IPS-15b (cell line): ENCODE measurements at regions not wholly inside any gene's neighbourhood (a gene's known extent, or its start where the extent isn't known, plus 50 kb on each side); places are given as distances from the start of the nearest gene placed in this dataset.

Experiments used
- H3K27me3 ChIP-seq: one replicate; pipeline ENCODE4 v1.6.1; 2013; ENCODE audit warnings: low read length; ENCODE audit not compliant: control insufficient read depth, insufficient read depth
- H3K36me3 ChIP-seq: one replicate; pipeline ENCODE4 v1.6.1; 2013; ENCODE audit warnings: low read length; ENCODE audit not compliant: control insufficient read depth, insufficient read depth
- H3K4me1 ChIP-seq: one replicate; pipeline ENCODE4 v1.6.1; 2013; ENCODE audit warnings: mild to moderate bottlenecking, low read length; ENCODE audit not compliant: control insufficient read depth, insufficient read depth
- H3K4me3 ChIP-seq: one replicate; pipeline ENCODE4 v1.5.1; 2013; ENCODE audit warnings: low read depth, low read length
- H3K9ac ChIP-seq: one replicate; pipeline ENCODE4 v1.6.1; 2013; ENCODE audit warnings: low read depth, mild to moderate bottlenecking, low read length
- H3K9me3 ChIP-seq: one replicate; pipeline ENCODE4 v1.6.1; 2013; ENCODE audit warnings: mild to moderate bottlenecking, low read length; ENCODE audit not compliant: control insufficient read depth, insufficient read depth

- peaks cover 6% of the 10 kb centered on the region for H3K4me1 ChIP-seq
- no peaks in the 10 kb centered on the region for H3K9me3 ChIP-seq
- no peaks in the 10 kb centered on the region for H3K27me3 ChIP-seq
- no peak overlapping the region for H3K9ac ChIP-seq
- H3K36me3 ChIP-seq = peaks cover 3% of the 10 kb centered on the region
- no peak overlapping the region for H3K4me3 ChIP-seq
Measured at GRCh38 chr16:5333126-5333525, 235.5 kb upstream of the EEF2KMT start.

- Histone ChIP-seq H3K4me3 (no peak overlapping the region), H3K4me1 (no peaks in the 10 kb centered on the region), H3K36me3 (peaks cover 3% of the 10 kb centered on the region), H3K9me3 (no peaks in the 10 kb centered on the region), H3K27me3 (no peaks in the 10 kb centered on the region), H3K9ac (no peak overlapping the region)
Measured at GRCh38 chr16:5330058-5330457, 232.5 kb upstream of the EEF2KMT start.

GRCh38 chr16:5328546-5328945 lies 231.0 kb upstream of the EEF2KMT start:
- H3K4me3 ChIP-seq = no peak overlapping the region
- H3K4me1 ChIP-seq = no peaks in the 10 kb centered on the region
- no peaks in the 10 kb centered on the region for H3K27me3 ChIP-seq

GRCh38 chr16:5326395-5326794 lies 228.8 kb upstream of the EEF2KMT start:
- H3K36me3 ChIP-seq = peaks cover 3% of the 10 kb centered on the region
- H3K4me3 ChIP-seq = no peak overlapping the region
- H3K9me3 ChIP-seq = no peaks in the 10 kb centered on the region
- H3K27me3 ChIP-seq = no peaks in the 10 kb centered on the region
- no peak overlapping the region for H3K9ac ChIP-seq
- H3K4me1 ChIP-seq = peaks cover 6% of the 10 kb centered on the region

More at GRCh38 chr16:5328546-5328945, 231.0 kb upstream of the EEF2KMT start:
- Histone ChIP-seq H3K36me3 (peaks cover 3% of the 10 kb centered on the region), H3K9me3 (no peaks in the 10 kb centered on the region), H3K9ac (no peak overlapping the region)

- Histone ChIP-seq H3K4me1 (peaks cover 6% of the 10 kb centered on the region), H3K27me3 (no peaks in the 10 kb centered on the region), H3K9ac (no peak overlapping the region), H3K36me3 (peaks cover under 1% of the 10 kb centered on the region), H3K4me3 (no peak overlapping the region), H3K9me3 (no peaks in the 10 kb centered on the region)
Measured at GRCh38 chr16:5325932-5326331, 228.3 kb upstream of the EEF2KMT start.

GRCh38 chr16:5323284-5324141 lies 225.9 kb upstream of the EEF2KMT start:
- H3K4me3 ChIP-seq = no peak overlapping the region
- H3K27me3 ChIP-seq = no peaks in the 10 kb centered on the region
- no peaks in the 10 kb centered on the region for H3K36me3 ChIP-seq
- H3K9ac ChIP-seq = no peak overlapping the region
- H3K9me3 ChIP-seq = no peaks in the 10 kb centered on the region
- peaks cover 6% of the 10 kb centered on the region for H3K4me1 ChIP-seq

- Histone ChIP-seq H3K36me3 (no peaks in the 10 kb centered on the region), H3K27me3 (no peaks in the 10 kb centered on the region), H3K9me3 (no peaks in the 10 kb centered on the region), H3K9ac (no peak overlapping the region), H3K4me3 (no peak overlapping the region), H3K4me1 (peaks cover 6% of the 10 kb centered on the region)
Measured at GRCh38 chr16:5321930-5322329, 224.3 kb upstream of the EEF2KMT start.

- H3K9me3 ChIP-seq = no peaks in the 10 kb centered on the region
- no peak overlapping the region for H3K4me3 ChIP-seq
- no peaks in the 10 kb centered on the region for H3K27me3 ChIP-seq
- H3K9ac ChIP-seq = no peak overlapping the region
- peaks cover 6% of the 10 kb centered on the region for H3K4me1 ChIP-seq
- H3K36me3 ChIP-seq = no peaks in the 10 kb centered on the region
Measured at GRCh38 chr16:5319799-5320198, 222.2 kb upstream of the EEF2KMT start.

- H3K9me3 ChIP-seq = no peaks in the 10 kb centered on the region
- H3K4me1 ChIP-seq = no peaks in the 10 kb centered on the region
- H3K27me3 ChIP-seq = no peaks in the 10 kb centered on the region
- H3K4me3 ChIP-seq = no peak overlapping the region
- no peaks in the 10 kb centered on the region for H3K36me3 ChIP-seq
- H3K9ac ChIP-seq = no peak overlapping the region
Measured at GRCh38 chr16:5315914-5316313, 218.3 kb upstream of the EEF2KMT start.

GRCh38 chr16:5314377-5314776 lies 216.8 kb upstream of the EEF2KMT start:
- no peaks in the 10 kb centered on the region for H3K36me3 ChIP-seq
- no peaks in the 10 kb centered on the region for H3K27me3 ChIP-seq
- no peaks in the 10 kb centered on the region for H3K4me1 ChIP-seq
- H3K4me3 ChIP-seq = no peak overlapping the region
- no peaks in the 10 kb centered on the region for H3K9me3 ChIP-seq
- H3K9ac ChIP-seq = no peak overlapping the region

- Histone ChIP-seq H3K36me3 (no peaks in the 10 kb centered on the region), H3K27me3 (no peaks in the 10 kb centered on the region), H3K9ac (no peak overlapping the region), H3K4me1 (no peaks in the 10 kb centered on the region), H3K4me3 (no peak overlapping the region), H3K9me3 (no peaks in the 10 kb centered on the region)
Measured at GRCh38 chr16:5309946-5310611, 212.5 kb upstream of the EEF2KMT start.

- Histone ChIP-seq H3K9me3 (no peaks in the 10 kb centered on the region), H3K27me3 (no peaks in the 10 kb centered on the region), H3K4me3 (no peak overlapping the region), H3K9ac (no peak overlapping the region), H3K36me3 (no peaks in the 10 kb centered on the region), H3K4me1 (no peaks in the 10 kb centered on the region)
Measured at GRCh38 chr16:5305023-5305422, 207.4 kb upstream of the EEF2KMT start.
